ENCODE measurements at regions not wholly inside any gene's neighbourhood (a gene's known extent, or its start where the extent isn't known, plus 50 kb on each side); places are given as distances from the start of the nearest gene placed in this dataset.

DNA sequence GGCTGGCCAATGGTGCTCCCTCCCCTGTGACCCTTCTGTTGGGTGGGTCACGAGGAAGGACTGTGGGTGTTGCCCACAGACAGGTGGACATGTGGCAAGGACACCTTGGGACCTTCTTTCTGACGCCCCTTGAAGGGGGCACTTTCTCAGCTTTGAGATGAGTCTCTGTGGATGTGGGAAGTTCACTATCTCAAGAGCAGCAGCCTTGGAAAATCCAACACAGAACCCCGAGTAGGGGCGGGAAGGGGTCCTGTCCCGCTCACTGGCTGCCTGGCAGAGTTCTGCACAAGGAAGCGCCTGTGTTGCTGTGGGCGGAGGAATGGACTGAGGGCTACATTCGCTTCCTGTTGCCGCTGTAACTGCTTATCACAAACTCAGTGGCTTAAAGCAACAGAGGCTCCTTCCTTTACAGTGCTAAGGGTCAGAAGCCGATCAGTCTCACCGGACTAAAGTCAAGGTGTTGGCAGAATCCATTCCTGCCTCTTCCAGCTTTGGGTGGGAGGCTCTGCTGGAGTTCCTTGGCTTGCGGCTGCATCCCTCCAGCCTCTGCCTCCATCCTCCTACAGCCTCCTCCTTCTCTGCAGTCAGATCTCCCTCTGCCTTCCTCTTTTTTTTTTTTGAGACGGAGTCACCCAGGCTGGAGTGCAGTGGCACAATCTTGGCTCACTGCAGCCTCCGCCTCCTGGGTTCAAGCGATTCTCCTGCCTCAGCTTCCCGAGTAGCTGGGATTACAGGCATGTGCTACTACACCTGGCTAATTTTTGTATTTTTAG lies 305.2 kb downstream of the SEC14L1 start:
- DNase-seq (ENCODE audit: extremely low spot score), result no peak
- Histone ChIP-seq H3K4me3 (no peak overlapping the region), H3K27me3 (no peaks in the 10 kb centered on the region), H3K9me3 (no peaks in the 10 kb centered on the region), H3K27ac (replicated peaks in 1 of 4) (peak overlapping the region; percentile 77 to 89 (median 84)), H3K4me1 (peaks cover 69 to 96% (median 93%) of the 10 kb centered on the region in 4 donors), H3K36me3 (peaks cover 0 to 4% (median 0%) of the 10 kb centered on the region in 4 donors)
- intact Hi-C loops (cut with DNase I), result no loop called here
- WGBS, result 55% methylated on average over 15 of the region's 16 CpGs
- no peak for TF ChIP-seq POLR2A (IDR thresholded peaks at IDR 0.05; ENCODE audit: low read depth)

DNA sequence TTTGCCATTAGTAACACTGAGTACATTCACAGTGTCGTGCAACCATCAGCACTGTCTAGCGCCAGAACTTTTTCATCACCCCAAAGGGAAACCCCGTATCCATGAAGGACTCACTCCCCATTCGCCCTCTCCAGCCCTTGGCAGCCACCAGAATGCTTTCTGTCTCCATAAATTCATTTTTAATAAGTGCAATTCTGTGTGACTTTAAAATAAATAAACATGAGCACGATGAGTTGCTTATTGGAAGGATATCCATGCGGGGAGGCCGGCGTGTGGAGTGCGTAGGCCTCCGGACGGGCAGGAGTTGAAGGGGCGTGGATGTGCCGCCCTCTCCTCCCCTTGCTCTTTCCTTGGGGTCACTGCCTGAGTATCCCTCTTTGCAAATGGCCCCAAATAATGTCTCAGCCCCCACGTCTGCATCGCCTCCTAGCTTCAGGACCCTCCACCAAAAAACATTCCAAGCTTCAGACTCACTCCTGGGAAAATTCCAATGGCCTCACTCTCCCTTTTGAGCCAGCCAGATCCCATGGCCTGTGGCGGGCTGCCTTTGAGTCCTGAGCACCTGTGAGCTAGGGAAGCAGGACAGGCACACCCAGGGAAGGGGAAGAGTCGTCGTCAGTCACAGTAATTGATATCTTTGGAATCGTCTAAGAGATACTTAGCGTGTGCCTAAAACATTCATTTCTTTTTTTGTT lies 306.3 kb downstream of the SEC14L1 start:
- intact Hi-C loops (cut with DNase I), result no loop called here
- peak overlapping the region; percentile 77 to 89 (median 84) for H3K27ac ChIP-seq (replicated peaks in 1 of 4)
- no peak overlapping the region for H3K4me3 ChIP-seq
- TF ChIP-seq POLR2A (IDR thresholded peaks at IDR 0.05; ENCODE audit: low read depth), result no peak
- TF ChIP-seq, protein P1, sequence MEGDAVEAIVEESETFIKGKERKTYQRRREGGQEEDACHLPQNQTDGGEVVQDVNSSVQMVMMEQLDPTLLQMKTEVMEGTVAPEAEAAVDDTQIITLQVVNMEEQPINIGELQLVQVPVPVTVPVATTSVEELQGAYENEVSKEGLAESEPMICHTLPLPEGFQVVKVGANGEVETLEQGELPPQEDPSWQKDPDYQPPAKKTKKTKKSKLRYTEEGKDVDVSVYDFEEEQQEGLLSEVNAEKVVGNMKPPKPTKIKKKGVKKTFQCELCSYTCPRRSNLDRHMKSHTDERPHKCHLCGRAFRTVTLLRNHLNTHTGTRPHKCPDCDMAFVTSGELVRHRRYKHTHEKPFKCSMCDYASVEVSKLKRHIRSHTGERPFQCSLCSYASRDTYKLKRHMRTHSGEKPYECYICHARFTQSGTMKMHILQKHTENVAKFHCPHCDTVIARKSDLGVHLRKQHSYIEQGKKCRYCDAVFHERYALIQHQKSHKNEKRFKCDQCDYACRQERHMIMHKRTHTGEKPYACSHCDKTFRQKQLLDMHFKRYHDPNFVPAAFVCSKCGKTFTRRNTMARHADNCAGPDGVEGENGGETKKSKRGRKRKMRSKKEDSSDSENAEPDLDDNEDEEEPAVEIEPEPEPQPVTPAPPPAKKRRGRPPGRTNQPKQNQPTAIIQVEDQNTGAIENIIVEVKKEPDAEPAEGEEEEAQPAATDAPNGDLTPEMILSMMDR (IDR thresholded peaks at IDR 0.05), result no peak
- no peak for TF ChIP-seq POLR2AphosphoS5 (IDR thresholded peaks at IDR 0.05)
- no peak for TF ChIP-seq EP300 (IDR thresholded peaks at IDR 0.05)
- no peaks in the 10 kb centered on the region for H3K9me3 ChIP-seq
- peaks cover 75 to 96% (median 95%) of the 10 kb centered on the region in 4 donors for H3K4me1 ChIP-seq
- WGBS, result 32% methylated on average over 18 of the region's 20 CpGs
- no peak for DNase-seq (ENCODE audit: extremely low spot score)
- peaks cover 0 to 4% (median 0%) of the 10 kb centered on the region in 4 donors for H3K36me3 ChIP-seq
- H3K27me3 ChIP-seq, result no peaks in the 10 kb centered on the region

DNA sequence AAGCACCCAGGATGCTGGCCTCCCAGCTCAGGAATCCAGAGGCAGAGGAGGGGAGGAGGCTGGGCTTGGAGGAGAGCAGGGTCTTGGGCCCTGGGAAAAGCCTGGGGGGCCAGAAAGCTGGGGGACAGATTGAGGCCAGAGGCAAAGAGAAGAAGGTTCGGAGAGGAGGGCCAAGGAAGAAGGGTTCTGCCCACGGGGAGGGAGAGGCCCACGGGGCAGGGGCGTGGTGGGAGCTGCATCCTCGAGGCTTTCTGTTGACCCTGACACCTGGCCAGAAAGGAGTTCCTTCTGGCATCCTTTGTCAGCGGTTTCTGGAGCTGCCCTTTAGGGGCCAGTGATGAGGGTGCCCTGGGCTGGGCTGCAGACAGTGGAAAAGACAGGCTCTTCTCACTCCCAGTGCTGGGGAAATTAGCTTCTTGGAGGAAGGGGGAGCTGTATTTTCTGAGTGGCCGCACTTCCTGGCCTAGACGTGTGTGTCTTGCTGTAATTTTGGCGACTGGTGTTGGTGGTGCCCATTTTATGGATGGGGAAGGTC lies 308.7 kb downstream of the SEC14L1 start:
- Histone ChIP-seq H3K36me3 (peaks cover 0 to 4% (median 0%) of the 10 kb centered on the region in 4 donors), H3K9me3 (no peaks in the 10 kb centered on the region), H3K27me3 (no peaks in the 10 kb centered on the region), H3K4me3 (peak overlapping the region in 2 of 4 donors; percentile 61 to 74), H3K4me1 (peaks cover 78 to 98% (median 97%) of the 10 kb centered on the region in 4 donors), H3K27ac (replicated peaks in 1 of 4) (peak overlapping the region; percentile 89 to 98 (median 97))
- WGBS, result 37% methylated on average over 9 of the region's 9 CpGs
- TF ChIP-seq POLR2A (IDR thresholded peaks at IDR 0.05; ENCODE audit: low read depth), result no peak
- TF ChIP-seq, protein P1 (IDR thresholded peaks at IDR 0.05), result no peak
- no peak for TF ChIP-seq EP300 (IDR thresholded peaks at IDR 0.05)
- TF ChIP-seq POLR2AphosphoS5 (IDR thresholded peaks at IDR 0.05), result no peak
- intact Hi-C loops (cut with DNase I), result no loop called here
- no peak for DNase-seq (ENCODE audit: extremely low spot score)

DNA sequence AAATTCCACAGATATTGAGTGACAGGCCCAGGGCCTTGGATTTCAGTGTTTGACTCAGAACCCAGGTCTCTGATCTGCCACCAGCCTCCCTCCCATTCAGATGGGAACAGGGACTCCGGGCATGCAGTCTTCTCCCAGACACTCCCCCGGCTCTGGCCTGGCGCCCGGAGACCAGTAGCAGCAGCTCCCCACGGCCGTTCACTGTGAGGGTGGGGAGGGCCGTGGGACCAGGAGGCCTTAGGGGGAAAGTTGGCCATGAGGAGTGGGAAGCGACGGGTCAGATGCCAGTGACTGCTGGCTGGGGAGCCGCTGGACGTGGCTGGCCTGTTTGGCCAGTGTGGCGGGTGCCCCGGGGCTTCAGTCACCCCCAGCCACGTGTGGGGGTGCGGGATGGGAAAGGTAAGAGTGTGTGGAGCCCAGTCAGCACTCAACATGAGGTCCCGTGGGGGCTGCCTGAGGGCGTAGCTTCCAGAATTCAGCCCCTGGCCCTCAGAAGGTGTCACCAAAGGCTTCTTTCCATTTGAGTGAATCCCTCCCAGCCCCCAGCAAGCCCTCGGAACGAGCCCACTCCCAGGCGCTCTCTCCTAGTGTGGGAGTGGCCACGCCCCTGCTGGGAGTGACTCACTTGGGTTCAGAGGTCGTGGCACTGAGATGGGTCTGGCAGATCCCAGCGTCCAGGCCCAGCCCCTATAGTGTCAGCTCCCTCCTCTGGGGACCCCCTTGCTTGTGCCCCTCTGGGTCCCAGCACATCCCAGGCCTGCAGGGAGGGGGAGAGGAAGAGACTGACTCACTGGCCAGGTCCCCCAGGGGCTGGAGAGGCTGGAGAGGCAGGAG lies 309.4 kb downstream of the SEC14L1 start:
- Histone ChIP-seq H3K27me3 (no peaks in the 10 kb centered on the region), H3K27ac (replicated peaks in 1 of 4) (peak overlapping the region; percentile 89 to 98 (median 97)), H3K4me3 (peak overlapping the region; percentile 57 to 74 (median 62)), H3K4me1 (peaks cover 78 to 98% (median 97%) of the 10 kb centered on the region in 4 donors), H3K36me3 (peaks cover 0 to 4% (median 0%) of the 10 kb centered on the region in 4 donors), H3K9me3 (no peaks in the 10 kb centered on the region)
- DNase-seq (ENCODE audit: extremely low spot score), result no peak
- TF ChIP-seq EP300 (IDR thresholded peaks at IDR 0.05) (no peak), POLR2AphosphoS5 (IDR thresholded peaks at IDR 0.05) (peak in 1 of 2 donors; percentile 66)
- WGBS, result 47% methylated on average over 15 of the region's 23 CpGs
- intact Hi-C loops (cut with DNase I), result no loop called here

DNA sequence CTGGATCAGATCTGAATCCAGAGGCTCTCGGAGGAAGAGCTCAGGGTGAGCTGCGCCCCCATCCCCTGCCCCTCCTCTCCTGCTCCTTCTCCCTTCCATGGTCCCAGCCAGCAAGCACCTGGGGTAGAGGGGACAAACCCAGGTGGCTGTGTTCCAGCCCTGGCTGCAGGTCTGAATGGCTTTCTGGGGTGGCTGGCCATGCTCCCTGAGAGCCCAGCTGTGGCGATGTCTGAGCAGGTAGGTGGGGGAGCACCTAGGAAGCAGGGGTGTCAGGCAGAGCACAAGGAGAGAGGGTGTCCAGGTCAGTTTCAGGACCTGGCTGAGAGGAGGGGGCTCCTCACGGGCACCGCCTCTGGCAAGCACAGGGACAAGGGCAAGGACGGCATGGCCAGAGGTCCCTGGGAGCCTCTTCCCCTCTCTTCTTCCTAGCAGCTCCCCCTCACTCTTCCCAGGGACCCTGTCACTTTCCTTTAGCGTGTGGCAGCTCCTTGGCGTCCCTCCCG lies 310.0 kb downstream of the SEC14L1 start:
- TF ChIP-seq POLR2A (IDR thresholded peaks at IDR 0.05; ENCODE audit: low read depth) (no peak), POLR2AphosphoS5 (IDR thresholded peaks at IDR 0.05) (no peak), EP300 (IDR thresholded peaks at IDR 0.05) (no peak)
- TF ChIP-seq, protein P1 (IDR thresholded peaks at IDR 0.05), result no peak
- peaks cover 0 to 4% (median 0%) of the 10 kb centered on the region in 4 donors for H3K36me3 ChIP-seq
- H3K27me3 ChIP-seq, result no peaks in the 10 kb centered on the region
- peak overlapping the region; percentile 89 to 98 (median 97) for H3K27ac ChIP-seq (replicated peaks in 1 of 4)
- intact Hi-C loops (cut with DNase I), result no loop called here
- peaks cover 78 to 98% (median 97%) of the 10 kb centered on the region in 4 donors for H3K4me1 ChIP-seq
- no peaks in the 10 kb centered on the region for H3K9me3 ChIP-seq
- H3K4me3 ChIP-seq, result peak overlapping the region; percentile 57 to 74 (median 62)
- 17% methylated on average over 9 of the region's 9 CpGs for WGBS
- DNase-seq (ENCODE audit: extremely low spot score), result no peak
